Heart left ventricle (tissue), 13 donors: ENCODE measurements at regions not wholly inside any gene's neighbourhood (a gene's known extent, or its start where the extent isn't known, plus 50 kb on each side); places are given as distances from the start of the nearest gene placed in this dataset.

Source experiments
- CTCF ChIP-seq, 12 donors: fragments of 200-600 bp; sonication (generic) in 4 of 12; IDR thresholded peaks; one replicate each; pipeline versions ENCODE4 v1.5.0 to v1.8.0; 2018 to 2022; ENCODE audit warnings: antibody characterized with exemption in 12 of 12, mild to moderate bottlenecking in 5 of 12
- POLR2A ChIP-seq, 2 donors: fragments of 450-650 bp; IDR thresholded peaks; one replicate each; pipeline ENCODE4 v1.6.1; 2017; ENCODE audit warnings: antibody characterized with exemption in 2 of 2, mild to moderate bottlenecking in 2 of 2, moderate library complexity in 2 of 2
- donor health status: ischemic (EF 13 %, LVEDD 7.1; RV severe dilation, severe dysfunction).
- donor health status: DM: no; HTN: yes; CAD: no.
- donor health status: DM: no; HTN: no; CAD: no.
- donor health status: ischemic (EF 25% LVEDD 6.9; RV normal size, moderate dysfunction).
- donor health status: ischemic (EF 25% LVEDD 5.7; RV mildly dilated, moderate dysfunction).
- donor health status: ischemic (EF 35%, LVEDD 5.7; RV mildly dilated, moderate dysfunction).
- donor health status: nonischemic (EF 11% LVEDD 7.7; RV severe dilation, severe dysfunction).
- donor health status: DM: yes; HTN: yes; CAD: no.
- donor health status: PGD.
- donor health status: ischemic (EF 29% LVEDD 5.4; RV normal size, mild dysfunction).
- donor health status: nonischemic (EF 23%, LVEDD 6.1; RV moderate dilation, normal function).

- TF ChIP-seq CTCF (IDR thresholded peaks at IDR 0.05) (no peak), POLR2A (IDR thresholded peaks at IDR 0.05) (no peak)
Measured at GRCh38 chr4:84338367-84338766, 160.7 kb downstream of the NKX6-1 start.
